ENCODE measurements at regions not wholly inside any gene's neighbourhood (a gene's known extent, or its start where the extent isn't known, plus 50 kb on each side); places are given as distances from the start of the nearest gene placed in this dataset.

GRCh38 chr17:33832262-33832661 is 422.8 kb upstream of the CCL2 start:
- ATAC-seq (ENCODE audit: low read depth) (no peak), DNase-seq (no peak)
- Mint-ChIP-seq H3K4me1 (no peaks in the 10 kb centered on the region), H3K9me3 (no peaks in the 10 kb centered on the region), H3K4me3 (no peak overlapping the region), H3K27ac (no peak overlapping the region), H3K27me3 (peaks cover 4% of the 10 kb centered on the region), H3K36me3 (ENCODE audit: low read depth) (no peaks in the 10 kb centered on the region)
- ChIA-PET POLR2A (no interaction called here), CTCF (no interaction called here)
- intact Hi-C loops (cut with micrococcal nuclease), result no loop called here
- no peak for TF ChIP-seq CTCF (IDR thresholded peaks at IDR 0.05)

DNA sequence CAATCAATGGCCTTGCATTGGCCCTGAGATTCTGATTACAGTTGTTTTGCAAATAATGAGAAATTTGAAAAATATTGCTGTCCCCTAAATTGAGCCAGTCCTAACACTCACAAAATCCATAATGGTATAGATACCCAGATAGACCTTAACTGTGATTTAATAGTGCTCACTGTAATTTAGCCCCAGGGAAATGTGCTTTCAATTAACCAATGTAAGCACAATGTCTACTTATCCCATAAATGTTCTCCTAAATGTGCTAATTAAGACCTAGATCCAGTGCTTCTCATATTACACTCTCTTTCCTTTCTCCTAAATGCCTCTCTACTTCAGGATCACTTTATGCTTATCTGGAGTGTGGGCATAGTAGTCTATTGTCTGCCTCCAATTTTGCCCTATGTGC is 417.8 kb upstream of the CCL2 start:
- Mint-ChIP-seq H3K36me3 (ENCODE audit: low read depth) (no peaks in the 10 kb centered on the region), H3K9me3 (no peaks in the 10 kb centered on the region), H3K4me3 (no peak overlapping the region), H3K27me3 (peaks cover 14% of the 10 kb centered on the region), H3K4me1 (no peaks in the 10 kb centered on the region), H3K27ac (no peak overlapping the region)
- intact Hi-C loops (cut with micrococcal nuclease), result no loop called here
- POLR2A ChIA-PET, result no interaction called here
- CTCF ChIA-PET, result no interaction called here
- DNase-seq (no peak), ATAC-seq (ENCODE audit: low read depth) (no peak)
- TF ChIP-seq CTCF (IDR thresholded peaks at IDR 0.05), result no peak

GRCh38 chr17:33838281-33838680 is 416.8 kb upstream of the CCL2 start:
- no peaks in the 10 kb centered on the region for H3K9me3 Mint-ChIP-seq
- H3K4me3 Mint-ChIP-seq, result no peak overlapping the region
- no peak for TF ChIP-seq CTCF (IDR thresholded peaks at IDR 0.05)
- no peaks in the 10 kb centered on the region for H3K4me1 Mint-ChIP-seq
- DNase-seq (no peak), ATAC-seq (ENCODE audit: low read depth) (no peak)
- intact Hi-C loops (cut with micrococcal nuclease), result no loop called here
- POLR2A ChIA-PET, result no interaction called here
- no peaks in the 10 kb centered on the region for H3K36me3 Mint-ChIP-seq (ENCODE audit: low read depth)
- H3K27ac Mint-ChIP-seq, result no peak overlapping the region
- H3K27me3 Mint-ChIP-seq, result peaks cover 14% of the 10 kb centered on the region
- CTCF ChIA-PET, result no interaction called here

DNA sequence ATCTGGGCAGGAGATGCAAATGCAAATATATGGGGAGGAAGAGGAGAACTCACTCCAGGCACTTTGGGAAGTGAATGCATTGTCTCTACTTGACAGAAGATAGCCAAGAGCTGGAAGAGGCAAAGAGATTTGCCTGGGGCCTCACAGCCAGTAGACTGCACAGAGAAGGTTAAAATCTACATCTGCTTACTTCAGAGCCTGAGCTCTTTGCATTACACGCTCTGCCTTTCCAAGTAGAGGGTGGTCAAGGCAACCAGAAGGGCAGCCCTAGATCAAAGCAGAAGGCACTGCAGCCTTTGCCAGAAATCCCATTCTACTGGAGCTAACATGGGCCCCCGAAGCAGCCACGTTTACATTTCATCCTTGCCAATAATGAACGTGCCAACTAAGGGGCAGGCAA is 407.2 kb upstream of the CCL2 start:
- Mint-ChIP-seq H3K36me3 (ENCODE audit: low read depth) (no peaks in the 10 kb centered on the region), H3K27ac (no peak overlapping the region), H3K4me3 (no peak overlapping the region), H3K27me3 (peaks cover 6% of the 10 kb centered on the region), H3K9me3 (no peaks in the 10 kb centered on the region), H3K4me1 (no peaks in the 10 kb centered on the region)
- intact Hi-C loops (cut with micrococcal nuclease), result no loop called here
- ChIA-PET POLR2A (no interaction called here), CTCF (no interaction called here)
- no peak for TF ChIP-seq CTCF (IDR thresholded peaks at IDR 0.05)
- DNase-seq (no peak), ATAC-seq (ENCODE audit: low read depth) (no peak)

- POLR2A ChIA-PET, result no interaction called here
- Mint-ChIP-seq H3K36me3 (ENCODE audit: low read depth) (no peaks in the 10 kb centered on the region), H3K27me3 (peaks cover 6% of the 10 kb centered on the region)
These were observed 406.7 kb upstream of the CCL2 start for GRCh38 chr17:33848433-33848832.

More at GRCh38 chr17:33848433-33848832, 406.7 kb upstream of the CCL2 start:
- Mint-ChIP-seq H3K4me3 (no peak overlapping the region), H3K4me1 (no peaks in the 10 kb centered on the region), H3K27ac (no peak overlapping the region), H3K9me3 (no peaks in the 10 kb centered on the region)
- ATAC-seq (ENCODE audit: low read depth) (no peak), DNase-seq (no peak)
- CTCF ChIA-PET, result no interaction called here
- TF ChIP-seq CTCF (IDR thresholded peaks at IDR 0.05), result no peak
- intact Hi-C loops (cut with micrococcal nuclease), result no loop called here

Data from activated B cell treated with CpG ODN at 0.5 μM for 24 hours (primary cell).